OCI-LY1 (cell line): ENCODE measurements at regions not wholly inside any gene's neighbourhood (a gene's known extent, or its start where the extent isn't known, plus 50 kb on each side); places are given as distances from the start of the nearest gene placed in this dataset.

Experiments used
- CTCF ChIP-seq: fragments of 200-600 bp; sonication (generic), shearing (Covaris generic); IDR thresholded peaks from 2 replicates; pipeline ENCODE4 v1.5.1; 2017; ENCODE audit warnings: mild to moderate bottlenecking, antibody characterized with exemption, low read length, moderate library complexity, mixed read lengths
- EZH2 ChIP-seq: fragments of 200-600 bp; sonication (generic), shearing (Covaris generic); IDR thresholded peaks from 2 replicates; pipeline ENCODE4 v1.8.0; 2017; ENCODE audit warnings: borderline replicate concordance, mixed run types, mild to moderate bottlenecking, antibody characterized with exemption, low read length, moderate library complexity, mixed read lengths

GRCh38 chr7:18201350-18201749, 173.7 kb upstream of the PRPS1L1 start:
- TF ChIP-seq CTCF, result no peak
- TF ChIP-seq EZH2, result no peak
